ENCODE measurements at regions not wholly inside any gene's neighbourhood (a gene's known extent, or its start where the extent isn't known, plus 50 kb on each side); places are given as distances from the start of the nearest gene placed in this dataset.

DNA sequence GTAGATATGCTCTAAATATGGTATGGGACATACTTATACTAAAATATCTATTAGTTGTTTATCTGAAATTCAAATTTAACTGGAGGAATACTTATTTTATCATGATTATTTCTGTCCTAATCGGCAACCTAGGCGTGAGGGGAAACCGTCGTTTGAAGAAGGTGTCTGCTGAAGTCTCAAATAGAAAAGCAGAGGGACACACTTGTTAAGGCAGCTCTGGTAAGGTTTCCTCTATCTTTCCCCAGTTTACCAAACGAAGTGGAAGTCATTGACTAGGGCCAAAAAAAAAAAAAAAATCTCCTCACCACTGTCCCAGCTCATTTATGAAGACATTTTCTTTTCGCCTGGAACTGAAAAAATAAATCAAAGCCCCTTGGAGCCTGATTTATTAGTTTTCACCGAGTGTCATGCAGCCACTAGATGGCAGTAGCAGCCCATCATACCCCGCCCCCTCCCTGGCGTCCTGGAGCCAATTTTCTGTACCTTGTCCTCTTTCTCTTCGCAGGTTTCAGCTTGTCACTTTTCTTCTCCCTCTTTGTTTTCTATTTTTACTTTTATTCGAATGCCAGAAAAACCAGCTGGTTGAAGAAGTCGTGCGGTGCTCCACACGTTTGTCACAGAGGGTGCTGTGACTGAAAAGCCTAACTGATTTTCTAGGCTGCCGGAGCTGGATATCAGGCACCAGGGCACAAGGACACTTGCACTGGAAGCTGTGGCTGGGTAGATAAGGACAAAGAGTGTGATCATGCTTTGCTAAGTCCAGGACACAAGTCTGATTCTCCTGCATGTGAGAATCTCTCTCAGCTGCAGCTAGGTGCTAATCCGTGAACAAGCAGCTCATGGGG, 238.7 kb downstream of the ZPLD1 start:
- Mint-ChIP-seq H3K36me3 (ENCODE audit: unreplicated experiment) (no peaks in the 10 kb centered on the region), H3K4me3 (ENCODE audit: unreplicated experiment) (peak overlapping the region; percentile 43), H3K9me3 (ENCODE audit: unreplicated experiment) (no peaks in the 10 kb centered on the region), H3K27me3 (ENCODE audit: unreplicated experiment) (peaks cover 70% of the 10 kb centered on the region), H3K27ac (ENCODE audit: unreplicated experiment) (no peak overlapping the region), H3K4me1 (ENCODE audit: unreplicated experiment) (peaks cover 2% of the 10 kb centered on the region)
- DNase-seq (ENCODE audit: extremely low spot score, unreplicated experiment) = no peak
- TF ChIP-seq, protein P1, sequence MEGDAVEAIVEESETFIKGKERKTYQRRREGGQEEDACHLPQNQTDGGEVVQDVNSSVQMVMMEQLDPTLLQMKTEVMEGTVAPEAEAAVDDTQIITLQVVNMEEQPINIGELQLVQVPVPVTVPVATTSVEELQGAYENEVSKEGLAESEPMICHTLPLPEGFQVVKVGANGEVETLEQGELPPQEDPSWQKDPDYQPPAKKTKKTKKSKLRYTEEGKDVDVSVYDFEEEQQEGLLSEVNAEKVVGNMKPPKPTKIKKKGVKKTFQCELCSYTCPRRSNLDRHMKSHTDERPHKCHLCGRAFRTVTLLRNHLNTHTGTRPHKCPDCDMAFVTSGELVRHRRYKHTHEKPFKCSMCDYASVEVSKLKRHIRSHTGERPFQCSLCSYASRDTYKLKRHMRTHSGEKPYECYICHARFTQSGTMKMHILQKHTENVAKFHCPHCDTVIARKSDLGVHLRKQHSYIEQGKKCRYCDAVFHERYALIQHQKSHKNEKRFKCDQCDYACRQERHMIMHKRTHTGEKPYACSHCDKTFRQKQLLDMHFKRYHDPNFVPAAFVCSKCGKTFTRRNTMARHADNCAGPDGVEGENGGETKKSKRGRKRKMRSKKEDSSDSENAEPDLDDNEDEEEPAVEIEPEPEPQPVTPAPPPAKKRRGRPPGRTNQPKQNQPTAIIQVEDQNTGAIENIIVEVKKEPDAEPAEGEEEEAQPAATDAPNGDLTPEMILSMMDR (IDR thresholded peaks at IDR 0.05) = peak; percentile 90

DNA sequence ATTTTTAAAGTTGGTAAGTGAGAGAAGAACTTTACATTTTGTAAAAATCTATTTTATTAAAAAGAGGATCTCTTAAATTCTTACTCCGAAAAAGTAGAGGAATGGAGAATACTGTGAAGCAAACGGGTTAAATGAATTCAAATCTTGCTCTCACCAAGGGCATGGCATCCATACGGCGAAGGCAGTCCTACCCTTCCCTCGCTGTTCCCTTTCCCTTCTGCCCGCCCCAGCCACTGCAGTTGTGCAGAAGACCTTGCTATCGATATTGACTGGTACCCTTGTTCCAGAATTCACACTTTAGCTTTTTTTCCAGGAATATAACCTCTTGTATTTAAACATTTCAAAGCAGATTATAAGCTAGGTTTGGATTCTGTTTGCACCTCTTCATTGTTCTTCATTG, 239.5 kb downstream of the ZPLD1 start:
- no peak overlapping the region for H3K4me3 Mint-ChIP-seq (ENCODE audit: unreplicated experiment)
- no peak for DNase-seq (ENCODE audit: extremely low spot score, unreplicated experiment)
- no peaks in the 10 kb centered on the region for H3K36me3 Mint-ChIP-seq (ENCODE audit: unreplicated experiment)
- H3K27me3 Mint-ChIP-seq (ENCODE audit: unreplicated experiment) = peaks cover 70% of the 10 kb centered on the region
- no peaks in the 10 kb centered on the region for H3K9me3 Mint-ChIP-seq (ENCODE audit: unreplicated experiment)
- peaks cover 2% of the 10 kb centered on the region for H3K4me1 Mint-ChIP-seq (ENCODE audit: unreplicated experiment)
- no peak overlapping the region for H3K27ac Mint-ChIP-seq (ENCODE audit: unreplicated experiment)
- TF ChIP-seq, protein P1 (IDR thresholded peaks at IDR 0.05) = no peak

DNA sequence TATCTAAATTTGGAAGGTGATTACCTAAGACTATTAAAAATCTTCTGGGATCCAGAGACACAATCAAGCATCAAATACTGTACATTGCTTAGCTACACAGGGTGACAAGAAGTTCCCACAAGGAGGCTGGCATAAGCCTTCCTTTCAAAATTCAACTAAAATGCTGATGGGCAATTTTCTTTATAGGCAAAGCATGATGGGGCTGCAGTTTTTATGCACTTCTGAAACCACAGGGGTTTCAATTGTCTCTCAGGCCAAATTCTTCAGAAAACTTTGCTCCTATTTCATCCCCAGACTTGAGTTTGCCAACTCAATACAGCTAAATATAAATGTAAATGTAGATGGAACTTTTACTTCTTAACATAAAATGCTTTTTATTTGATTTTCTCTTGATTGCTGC, 241.6 kb downstream of the ZPLD1 start:
- Mint-ChIP-seq H3K27ac (ENCODE audit: unreplicated experiment) (no peak overlapping the region), H3K27me3 (ENCODE audit: unreplicated experiment) (peaks cover 62% of the 10 kb centered on the region), H3K4me1 (ENCODE audit: unreplicated experiment) (peaks cover 2% of the 10 kb centered on the region), H3K4me3 (ENCODE audit: unreplicated experiment) (no peak overlapping the region), H3K9me3 (ENCODE audit: unreplicated experiment) (no peaks in the 10 kb centered on the region), H3K36me3 (ENCODE audit: unreplicated experiment) (no peaks in the 10 kb centered on the region)
- TF ChIP-seq, protein P1 (IDR thresholded peaks at IDR 0.05) = no peak
- DNase-seq (ENCODE audit: extremely low spot score, unreplicated experiment) = no peak

DNA sequence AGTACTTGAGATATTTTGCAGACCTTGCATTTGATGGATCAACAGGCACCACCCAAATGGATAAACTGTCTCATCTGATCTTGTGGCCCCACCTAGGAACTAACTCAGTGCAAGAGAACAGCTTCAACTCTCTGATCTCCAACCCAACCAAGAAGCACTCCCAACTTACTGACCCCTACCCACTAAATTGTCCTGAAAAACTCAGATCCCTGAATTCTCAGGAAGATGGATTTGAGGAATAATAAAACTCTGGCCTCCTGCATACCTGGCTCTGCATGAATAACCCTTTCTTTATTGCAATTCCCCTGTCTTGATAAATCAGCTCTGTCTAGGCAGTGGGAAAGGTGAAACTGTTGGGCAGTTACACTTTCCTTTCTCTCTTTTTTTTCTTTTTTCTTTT, 247.9 kb downstream of the ZPLD1 start:
- TF ChIP-seq, protein P1 (IDR thresholded peaks at IDR 0.05) = no peak
- Mint-ChIP-seq H3K9me3 (ENCODE audit: unreplicated experiment) (no peaks in the 10 kb centered on the region), H3K4me3 (ENCODE audit: unreplicated experiment) (no peak overlapping the region), H3K4me1 (ENCODE audit: unreplicated experiment) (no peaks in the 10 kb centered on the region), H3K27me3 (ENCODE audit: unreplicated experiment) (peaks cover 29% of the 10 kb centered on the region), H3K36me3 (ENCODE audit: unreplicated experiment) (no peaks in the 10 kb centered on the region), H3K27ac (ENCODE audit: unreplicated experiment) (no peak overlapping the region)
- no peak for DNase-seq (ENCODE audit: extremely low spot score, unreplicated experiment)

DNA sequence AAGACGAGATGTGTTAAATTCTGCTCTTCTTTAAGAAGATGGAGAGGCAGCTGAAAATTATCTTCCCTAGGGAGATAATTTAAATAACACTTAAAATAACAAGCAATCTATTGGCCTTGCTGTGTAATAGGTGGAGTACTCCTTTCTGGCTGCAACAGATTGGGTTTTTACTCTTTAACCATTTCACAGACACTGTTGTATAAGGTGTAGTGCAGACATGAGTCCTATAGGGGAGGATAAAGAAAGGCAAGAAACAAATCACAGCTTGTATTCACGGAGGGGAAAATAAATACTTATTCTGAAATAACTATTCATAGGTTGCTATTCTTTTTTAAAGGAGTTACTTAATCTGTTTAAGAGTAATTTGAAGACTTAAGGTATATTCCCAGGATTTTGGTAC, 252.0 kb downstream of the ZPLD1 start:
- no peaks in the 10 kb centered on the region for H3K4me1 Mint-ChIP-seq (ENCODE audit: unreplicated experiment)
- no peaks in the 10 kb centered on the region for H3K9me3 Mint-ChIP-seq (ENCODE audit: unreplicated experiment)
- H3K27me3 Mint-ChIP-seq (ENCODE audit: unreplicated experiment) = peaks cover 12% of the 10 kb centered on the region
- no peak overlapping the region for H3K27ac Mint-ChIP-seq (ENCODE audit: unreplicated experiment)
- TF ChIP-seq, protein P1 (IDR thresholded peaks at IDR 0.05) = no peak
- H3K36me3 Mint-ChIP-seq (ENCODE audit: unreplicated experiment) = no peaks in the 10 kb centered on the region
- no peak for DNase-seq (ENCODE audit: extremely low spot score, unreplicated experiment)
- no peak overlapping the region for H3K4me3 Mint-ChIP-seq (ENCODE audit: unreplicated experiment)
